Testis (tissue), 2 donors: ENCODE measurements at regions not wholly inside any gene's neighbourhood (a gene's known extent, or its start where the extent isn't known, plus 50 kb on each side); places are given as distances from the start of the nearest gene placed in this dataset.

Experiments used
- CTCF ChIP-seq, 3 experiments: fragments of 450-650 bp in 2 of 3; fragments of 200-600 bp in 1 of 3; sonication (generic) in 1 of 3; IDR thresholded peaks; one replicate each; pipeline ENCODE4 v1.5.1; 2016 to 2019; ENCODE audit warnings: antibody characterized with exemption in 3 of 3, mild to moderate bottlenecking in 2 of 3, moderate library complexity in 1 of 3
- POLR2A ChIP-seq: fragments of 450-650 bp; IDR thresholded peaks from one replicate; pipeline ENCODE4 v1.6.1; 2017; ENCODE audit warnings: antibody characterized with exemption, mild to moderate bottlenecking, moderate library complexity

GRCh38 chr3:110149763-110150162, 812.4 kb upstream of the DPPA4 start:
- no peak for TF ChIP-seq CTCF (IDR thresholded peaks at IDR 0.05)
- TF ChIP-seq POLR2A = no peak
